GM23338 (cell line): ENCODE measurements at regions not wholly inside any gene's neighbourhood (a gene's known extent, or its start where the extent isn't known, plus 50 kb on each side); places are given as distances from the start of the nearest gene placed in this dataset.

Experiments
- EZH2 ChIP-seq: fragments of 200-600 bp; sonication (generic); IDR thresholded peaks from one replicate; pipeline ENCODE4 v1.8.0; 2017; ENCODE audit warnings: antibody characterized with exemption, mild to moderate bottlenecking, low read depth; ENCODE audit not compliant: unreplicated experiment
- JUNB ChIP-seq: IDR thresholded peaks from one replicate; pipeline ENCODE4 v1.6.1; 2016; ENCODE audit warnings: antibody characterized with exemption; ENCODE audit not compliant: unreplicated experiment
- POLR2AphosphoS5 ChIP-seq: IDR thresholded peaks from 2 replicates; pipeline ENCODE4 v1.6.1; 2016; ENCODE audit warnings: antibody characterized with exemption, low read depth
- STAT1 ChIP-seq: IDR thresholded peaks from one replicate; pipeline ENCODE4 v1.6.1; 2016; ENCODE audit warnings: antibody characterized with exemption; ENCODE audit not compliant: unreplicated experiment
- ZNF114 ChIP-seq: fragments of 250-450 bp; sonication (Bioruptor Pico); IDR thresholded peaks from 2 replicates; pipeline ENCODE4 v1.5.0; 2020; ENCODE audit warnings: mild to moderate bottlenecking, moderate library complexity
- ZNF331 ChIP-seq: fragments of 250-450 bp; sonication (Bioruptor Pico); IDR thresholded peaks from 2 replicates; pipeline ENCODE4 v1.5.0; 2020; ENCODE audit warnings: low read depth, mild to moderate bottlenecking, moderate library complexity
- TF ChIP-seq, protein P1 (sequence below): fragments of 250-450 bp; sonication (Bioruptor Pico); IDR thresholded peaks from 2 replicates; pipeline ENCODE4 v1.5.0; 2020; ENCODE audit warnings: mild to moderate bottlenecking, moderate library complexity
- TF ChIP-seq, protein P2 (sequence below), 2 experiments: fragments of 200-600 bp in 1 of 2; sonication (generic) in 1 of 2; conservative IDR thresholded peaks; 2 replicates each; pipeline versions ENCODE4 v1.5.1 to v1.6.1; 2016 to 2017; ENCODE audit warnings: antibody characterized with exemption in 2 of 2, low read depth in 2 of 2, mild to moderate bottlenecking in 2 of 2, moderate library complexity in 1 of 2
- TF ChIP-seq, protein P3 (sequence below): IDR thresholded peaks from 2 replicates; pipeline ENCODE4 v1.6.1; 2016; ENCODE audit warnings: antibody characterized with exemption

DNA sequence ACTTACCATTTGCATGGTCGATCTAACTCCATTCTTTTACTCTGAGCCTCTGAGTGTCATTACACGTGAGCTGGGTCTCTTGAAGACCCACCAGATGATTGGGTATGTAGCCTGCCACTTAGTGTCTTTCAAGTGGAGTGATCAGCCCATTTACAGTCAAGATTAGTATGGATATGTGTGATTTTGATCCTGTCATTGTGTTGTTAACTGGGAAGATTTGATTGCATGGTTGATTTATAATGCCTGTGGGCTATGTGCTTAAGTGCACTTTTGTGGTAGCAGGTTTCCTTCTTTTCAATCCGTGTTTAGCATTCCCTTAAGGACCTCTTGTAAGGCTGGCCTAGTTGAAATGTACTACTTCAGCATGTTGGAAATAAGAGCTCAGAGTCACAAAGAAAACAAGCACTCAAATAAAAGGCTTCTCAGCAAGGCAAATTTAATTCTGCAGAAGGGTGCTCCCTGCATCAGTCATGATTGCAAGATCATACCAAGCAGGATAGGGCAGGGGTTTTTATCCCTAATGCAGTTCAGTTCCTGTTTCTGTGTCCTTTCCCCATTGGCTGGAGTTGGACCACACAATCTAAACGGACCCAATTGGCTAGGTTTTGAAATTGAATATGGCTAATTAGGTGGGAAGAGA, 230.7 kb upstream of the SYT4 start (continued):
- TF ChIP-seq, protein P1, sequence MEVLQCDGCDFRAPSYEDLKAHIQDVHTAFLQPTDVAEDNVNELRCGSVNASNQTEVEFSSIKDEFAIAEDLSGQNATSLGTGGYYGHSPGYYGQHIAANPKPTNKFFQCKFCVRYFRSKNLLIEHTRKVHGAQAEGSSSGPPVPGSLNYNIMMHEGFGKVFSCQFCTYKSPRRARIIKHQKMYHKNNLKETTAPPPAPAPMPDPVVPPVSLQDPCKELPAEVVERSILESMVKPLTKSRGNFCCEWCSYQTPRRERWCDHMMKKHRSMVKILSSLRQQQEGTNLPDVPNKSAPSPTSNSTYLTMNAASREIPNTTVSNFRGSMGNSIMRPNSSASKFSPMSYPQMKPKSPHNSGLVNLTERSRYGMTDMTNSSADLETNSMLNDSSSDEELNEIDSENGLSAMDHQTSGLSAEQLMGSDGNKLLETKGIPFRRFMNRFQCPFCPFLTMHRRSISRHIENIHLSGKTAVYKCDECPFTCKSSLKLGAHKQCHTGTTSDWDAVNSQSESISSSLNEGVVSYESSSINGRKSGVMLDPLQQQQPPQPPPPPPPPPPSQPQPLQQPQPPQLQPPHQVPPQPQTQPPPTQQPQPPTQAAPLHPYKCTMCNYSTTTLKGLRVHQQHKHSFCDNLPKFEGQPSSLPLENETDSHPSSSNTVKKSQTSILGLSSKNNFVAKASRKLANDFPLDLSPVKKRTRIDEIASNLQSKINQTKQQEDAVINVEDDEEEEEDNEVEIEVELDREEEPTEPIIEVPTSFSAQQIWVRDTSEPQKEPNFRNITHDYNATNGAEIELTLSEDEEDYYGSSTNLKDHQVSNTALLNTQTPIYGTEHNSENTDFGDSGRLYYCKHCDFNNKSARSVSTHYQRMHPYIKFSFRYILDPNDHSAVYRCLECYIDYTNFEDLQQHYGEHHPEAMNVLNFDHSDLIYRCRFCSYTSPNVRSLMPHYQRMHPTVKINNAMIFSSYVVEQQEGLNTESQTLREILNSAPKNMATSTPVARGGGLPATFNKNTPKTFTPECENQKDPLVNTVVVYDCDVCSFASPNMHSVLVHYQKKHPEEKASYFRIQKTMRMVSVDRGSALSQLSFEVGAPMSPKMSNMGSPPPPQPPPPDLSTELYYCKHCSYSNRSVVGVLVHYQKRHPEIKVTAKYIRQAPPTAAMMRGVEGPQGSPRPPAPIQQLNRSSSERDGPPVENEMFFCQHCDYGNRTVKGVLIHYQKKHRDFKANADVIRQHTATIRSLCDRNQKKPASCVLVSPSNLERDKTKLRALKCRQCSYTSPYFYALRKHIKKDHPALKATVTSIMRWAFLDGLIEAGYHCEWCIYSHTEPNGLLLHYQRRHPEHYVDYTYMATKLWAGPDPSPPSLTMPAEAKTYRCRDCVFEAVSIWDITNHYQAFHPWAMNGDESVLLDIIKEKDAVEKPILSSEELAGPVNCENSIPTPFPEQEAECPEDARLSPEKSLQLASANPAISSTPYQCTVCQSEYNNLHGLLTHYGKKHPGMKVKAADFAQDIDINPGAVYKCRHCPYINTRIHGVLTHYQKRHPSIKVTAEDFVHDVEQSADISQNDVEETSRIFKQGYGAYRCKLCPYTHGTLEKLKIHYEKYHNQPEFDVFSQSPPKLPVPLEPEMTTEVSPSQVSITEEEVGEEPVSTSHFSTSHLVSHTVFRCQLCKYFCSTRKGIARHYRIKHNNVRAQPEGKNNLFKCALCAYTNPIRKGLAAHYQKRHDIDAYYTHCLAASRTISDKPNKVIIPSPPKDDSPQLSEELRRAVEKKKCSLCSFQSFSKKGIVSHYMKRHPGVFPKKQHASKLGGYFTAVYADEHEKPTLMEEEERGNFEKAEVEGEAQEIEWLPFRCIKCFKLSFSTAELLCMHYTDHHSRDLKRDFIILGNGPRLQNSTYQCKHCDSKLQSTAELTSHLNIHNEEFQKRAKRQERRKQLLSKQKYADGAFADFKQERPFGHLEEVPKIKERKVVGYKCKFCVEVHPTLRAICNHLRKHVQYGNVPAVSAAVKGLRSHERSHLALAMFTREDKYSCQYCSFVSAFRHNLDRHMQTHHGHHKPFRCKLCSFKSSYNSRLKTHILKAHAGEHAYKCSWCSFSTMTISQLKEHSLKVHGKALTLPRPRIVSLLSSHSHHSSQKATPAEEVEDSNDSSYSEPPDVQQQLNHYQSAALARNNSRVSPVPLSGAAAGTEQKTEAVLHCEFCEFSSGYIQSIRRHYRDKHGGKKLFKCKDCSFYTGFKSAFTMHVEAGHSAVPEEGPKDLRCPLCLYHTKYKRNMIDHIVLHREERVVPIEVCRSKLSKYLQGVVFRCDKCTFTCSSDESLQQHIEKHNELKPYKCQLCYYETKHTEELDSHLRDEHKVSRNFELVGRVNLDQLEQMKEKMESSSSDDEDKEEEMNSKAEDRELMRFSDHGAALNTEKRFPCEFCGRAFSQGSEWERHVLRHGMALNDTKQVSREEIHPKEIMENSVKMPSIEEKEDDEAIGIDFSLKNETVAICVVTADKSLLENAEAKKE: no peak
- TF ChIP-seq, protein P2, sequence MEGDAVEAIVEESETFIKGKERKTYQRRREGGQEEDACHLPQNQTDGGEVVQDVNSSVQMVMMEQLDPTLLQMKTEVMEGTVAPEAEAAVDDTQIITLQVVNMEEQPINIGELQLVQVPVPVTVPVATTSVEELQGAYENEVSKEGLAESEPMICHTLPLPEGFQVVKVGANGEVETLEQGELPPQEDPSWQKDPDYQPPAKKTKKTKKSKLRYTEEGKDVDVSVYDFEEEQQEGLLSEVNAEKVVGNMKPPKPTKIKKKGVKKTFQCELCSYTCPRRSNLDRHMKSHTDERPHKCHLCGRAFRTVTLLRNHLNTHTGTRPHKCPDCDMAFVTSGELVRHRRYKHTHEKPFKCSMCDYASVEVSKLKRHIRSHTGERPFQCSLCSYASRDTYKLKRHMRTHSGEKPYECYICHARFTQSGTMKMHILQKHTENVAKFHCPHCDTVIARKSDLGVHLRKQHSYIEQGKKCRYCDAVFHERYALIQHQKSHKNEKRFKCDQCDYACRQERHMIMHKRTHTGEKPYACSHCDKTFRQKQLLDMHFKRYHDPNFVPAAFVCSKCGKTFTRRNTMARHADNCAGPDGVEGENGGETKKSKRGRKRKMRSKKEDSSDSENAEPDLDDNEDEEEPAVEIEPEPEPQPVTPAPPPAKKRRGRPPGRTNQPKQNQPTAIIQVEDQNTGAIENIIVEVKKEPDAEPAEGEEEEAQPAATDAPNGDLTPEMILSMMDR (conservative IDR thresholded peaks at IDR 0.05; ENCODE audit: low read depth in 2 of 2): no peak
- TF ChIP-seq, protein P3, sequence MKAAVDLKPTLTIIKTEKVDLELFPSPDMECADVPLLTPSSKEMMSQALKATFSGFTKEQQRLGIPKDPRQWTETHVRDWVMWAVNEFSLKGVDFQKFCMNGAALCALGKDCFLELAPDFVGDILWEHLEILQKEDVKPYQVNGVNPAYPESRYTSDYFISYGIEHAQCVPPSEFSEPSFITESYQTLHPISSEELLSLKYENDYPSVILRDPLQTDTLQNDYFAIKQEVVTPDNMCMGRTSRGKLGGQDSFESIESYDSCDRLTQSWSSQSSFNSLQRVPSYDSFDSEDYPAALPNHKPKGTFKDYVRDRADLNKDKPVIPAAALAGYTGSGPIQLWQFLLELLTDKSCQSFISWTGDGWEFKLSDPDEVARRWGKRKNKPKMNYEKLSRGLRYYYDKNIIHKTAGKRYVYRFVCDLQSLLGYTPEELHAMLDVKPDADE: no peak
- TF ChIP-seq JUNB (no peak), EZH2 (no peak), STAT1 (no peak), POLR2AphosphoS5 (no peak), ZNF114 (CRISPR knock-in tag) (no peak), ZNF331 (CRISPR knock-in tag) (no peak)
